ENCODE measurements at regions not wholly inside any gene's neighbourhood (a gene's known extent, or its start where the extent isn't known, plus 50 kb on each side); places are given as distances from the start of the nearest gene placed in this dataset.
A peak's percentile ranks its signal among the peaks of the same experiment; 100 is the strongest.
"Not testable (repeated sequence)": the region's sequence is repeated elsewhere in the genome, so short reads cannot be mapped to it uniquely, and the experiment has no call there.

DNA sequence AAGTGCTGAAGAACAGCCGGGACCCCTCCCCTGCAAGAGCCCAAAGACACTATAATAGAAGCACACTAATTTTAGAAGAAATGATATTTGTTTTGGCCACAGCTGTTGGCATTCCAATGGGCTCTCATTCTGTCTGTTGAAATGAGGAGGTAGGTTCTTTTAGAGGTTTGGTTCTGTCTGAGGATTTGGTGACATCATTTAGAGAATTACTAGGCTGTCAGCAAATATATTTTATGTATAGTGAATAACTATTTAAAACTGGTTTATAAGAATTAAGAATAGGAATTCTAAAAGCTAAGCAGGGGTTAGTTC, 200.7 kb upstream of the SLC38A2 start:
- peak; percentile 66 for DNase-seq (ENCODE audit: low read depth)

DNA sequence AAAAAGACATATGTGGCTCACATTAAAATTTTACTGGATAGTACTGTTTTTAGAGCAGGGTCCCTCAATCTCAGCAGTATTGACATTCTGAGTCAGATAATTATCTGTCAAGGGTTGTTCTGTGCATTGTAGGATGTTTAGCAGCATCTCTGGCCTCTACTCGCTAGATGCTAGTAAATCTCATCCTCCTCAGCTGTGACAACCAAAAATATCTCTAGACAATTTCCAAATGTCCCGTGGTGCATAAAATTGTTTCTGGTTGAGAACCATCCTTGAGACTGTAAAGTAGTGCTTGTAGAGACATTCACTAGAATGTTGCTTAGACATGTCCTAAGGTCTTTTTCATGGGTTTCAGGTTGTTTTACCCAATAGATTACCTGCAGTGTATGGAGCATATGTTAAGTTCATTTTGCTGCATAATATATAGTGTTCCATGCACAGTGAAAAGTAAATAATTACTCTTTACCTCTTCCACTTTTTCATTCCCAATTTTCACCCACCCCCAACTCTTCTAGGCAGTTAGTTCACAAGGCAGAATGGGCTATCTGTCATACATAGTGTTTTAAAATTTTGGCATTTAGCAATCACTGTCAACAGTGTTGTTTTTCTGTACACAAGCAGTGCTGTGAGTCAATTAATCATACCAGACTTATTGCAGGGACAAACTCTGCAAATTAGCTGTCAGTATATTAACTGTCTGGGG, 200.2 kb upstream of the SLC38A2 start:
- DNase-seq (ENCODE audit: low read depth), result peak; percentile 52

GRCh38 chr12:46571608-46572007, 199.0 kb upstream of the SLC38A2 start:
- no peak for DNase-seq (ENCODE audit: low read depth)

DNA sequence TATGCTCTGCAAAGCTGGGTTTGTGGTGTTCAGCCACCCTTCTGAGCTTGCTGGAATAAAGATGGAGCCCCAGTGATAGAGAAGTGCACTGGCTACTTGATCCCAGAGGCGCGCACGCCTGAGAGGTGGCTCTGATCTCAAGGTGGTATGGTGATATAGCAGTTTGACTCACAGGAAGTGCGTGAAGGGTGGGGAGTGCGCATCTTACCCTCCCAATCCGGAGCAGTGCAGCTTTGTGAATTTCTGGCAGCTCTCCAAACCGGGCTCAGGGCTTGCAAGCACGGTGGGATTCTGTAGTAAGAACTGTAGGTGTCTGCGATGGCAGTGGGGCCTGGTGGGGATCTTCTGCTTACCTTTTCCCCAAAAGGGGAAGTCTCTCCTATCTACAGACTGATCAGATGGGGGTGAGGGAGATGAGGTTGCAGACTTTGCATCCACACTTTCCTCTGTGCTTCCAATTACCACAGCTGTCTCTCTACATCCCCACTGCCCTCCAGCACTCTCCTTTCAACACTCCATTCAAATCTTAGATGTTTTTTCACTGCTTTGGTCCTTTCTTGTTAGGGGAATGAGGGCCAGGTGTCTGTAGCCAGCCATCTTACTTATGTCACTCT, 197.4 kb upstream of the SLC38A2 start:
- DNase-seq (ENCODE audit: low read depth), result no peak

DNA sequence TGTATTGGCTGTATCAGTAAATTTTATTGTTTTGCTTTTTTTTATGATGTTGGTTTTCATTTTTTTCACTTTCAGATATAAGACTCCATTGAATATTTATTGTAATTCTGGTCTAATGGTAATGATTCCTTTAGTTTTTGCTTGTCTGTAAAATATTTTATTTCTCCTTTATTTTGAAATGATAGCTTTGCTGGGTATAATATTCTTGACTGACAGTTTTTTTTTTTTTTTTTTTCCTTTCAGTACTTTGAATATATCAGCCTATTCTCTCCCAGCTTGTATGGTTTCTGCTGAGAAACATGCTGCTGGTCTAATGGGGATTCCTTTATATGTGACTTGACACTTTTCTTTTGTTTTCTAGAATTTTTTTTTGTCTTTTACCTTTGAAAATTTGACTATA, 195.1 kb upstream of the SLC38A2 start:
- no peak for DNase-seq (ENCODE audit: low read depth)

- DNase-seq (ENCODE audit: low read depth), result peak; percentile 75
Measured at GRCh38 chr12:46562625-46563225, 190.2 kb upstream of the SLC38A2 start.

- DNase-seq (ENCODE audit: low read depth), result not testable (repeated sequence)
Measured at GRCh38 chr12:46561769-46562624, 189.4 kb upstream of the SLC38A2 start.

- no peak for DNase-seq (ENCODE audit: low read depth)
Measured at GRCh38 chr12:46560874-46561273, 188.3 kb upstream of the SLC38A2 start.

GRCh38 chr12:46560089-46560488, 187.5 kb upstream of the SLC38A2 start:
- DNase-seq (ENCODE audit: low read depth), result no peak

DNA sequence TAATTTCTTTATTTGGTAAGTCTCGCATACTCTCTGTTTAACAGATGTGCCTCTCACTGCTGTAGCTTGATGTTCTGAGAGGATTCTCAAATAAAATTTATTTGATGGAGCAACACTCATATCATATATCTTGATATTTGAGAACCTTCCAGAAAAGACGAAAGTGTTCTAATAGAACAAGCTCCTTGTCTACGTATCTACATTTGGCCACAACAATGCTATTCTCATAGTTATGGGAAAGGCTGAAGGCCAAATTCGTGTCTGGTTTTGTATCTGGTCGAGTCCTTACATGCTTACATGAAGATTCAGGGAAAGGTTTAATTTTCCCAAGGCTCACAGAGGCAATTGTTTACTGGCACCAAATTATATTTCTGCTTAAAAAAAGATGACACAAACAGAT, 186.7 kb upstream of the SLC38A2 start:
- DNase-seq (ENCODE audit: low read depth), result peak; percentile 85

DNA sequence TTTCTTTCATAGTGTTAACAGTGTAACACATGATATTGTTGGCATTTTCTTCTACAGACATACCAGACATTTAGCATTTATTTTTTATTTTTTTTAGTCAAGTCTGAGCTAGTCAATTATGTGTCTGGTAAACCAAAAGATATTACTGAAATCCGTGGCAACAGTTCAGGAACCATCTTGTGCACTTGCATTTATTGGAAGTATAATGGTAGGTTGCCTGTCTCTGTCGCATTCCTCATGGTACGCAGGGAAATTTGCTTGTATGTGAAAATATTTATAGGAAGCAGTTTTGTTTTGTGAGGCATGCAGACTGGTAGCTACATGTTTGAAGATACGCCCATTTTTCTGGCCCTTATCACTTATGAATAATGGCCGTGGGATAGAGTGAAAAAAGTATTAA, 186.1 kb upstream of the SLC38A2 start:
- no peak for DNase-seq (ENCODE audit: low read depth)

DNA sequence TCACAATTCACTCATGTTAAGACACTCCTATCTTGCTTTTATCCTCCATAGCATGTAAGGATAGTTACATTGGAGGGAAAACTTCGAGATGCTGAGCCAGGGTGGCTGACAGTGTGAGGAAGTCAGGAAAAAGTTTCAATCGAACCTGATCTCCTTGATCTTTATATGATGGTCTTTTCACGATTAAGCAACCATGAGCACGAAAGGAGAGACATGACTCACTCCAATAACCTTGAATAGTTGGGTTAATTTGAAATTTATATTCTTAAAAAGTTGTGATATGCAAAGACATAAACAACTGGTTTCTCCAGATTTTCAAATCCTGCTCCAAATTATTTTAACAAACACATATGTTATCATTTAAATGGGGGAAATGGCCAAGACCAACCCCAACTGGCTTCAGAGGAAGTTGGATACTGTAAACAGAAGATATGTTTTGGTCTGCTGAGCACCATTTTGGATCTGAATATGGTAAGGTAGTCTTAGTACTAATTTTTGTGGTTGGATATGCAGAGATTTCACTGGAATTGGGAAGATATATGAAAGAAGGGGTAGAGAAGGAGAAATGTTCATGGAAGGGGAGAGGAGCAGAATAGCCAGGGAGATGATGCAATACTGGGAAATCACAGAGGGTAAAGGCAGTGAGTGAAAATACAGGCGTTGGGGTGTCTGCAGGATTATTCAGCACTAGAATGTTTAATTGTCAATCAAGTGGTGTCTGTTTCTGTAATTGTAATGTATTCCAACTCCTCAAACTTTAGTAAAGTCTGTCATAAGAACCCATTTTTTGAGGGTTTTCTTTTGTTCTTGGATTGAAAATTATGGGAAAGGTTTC, 185.2 kb upstream of the SLC38A2 start:
- no peak for DNase-seq (ENCODE audit: low read depth)

DNA sequence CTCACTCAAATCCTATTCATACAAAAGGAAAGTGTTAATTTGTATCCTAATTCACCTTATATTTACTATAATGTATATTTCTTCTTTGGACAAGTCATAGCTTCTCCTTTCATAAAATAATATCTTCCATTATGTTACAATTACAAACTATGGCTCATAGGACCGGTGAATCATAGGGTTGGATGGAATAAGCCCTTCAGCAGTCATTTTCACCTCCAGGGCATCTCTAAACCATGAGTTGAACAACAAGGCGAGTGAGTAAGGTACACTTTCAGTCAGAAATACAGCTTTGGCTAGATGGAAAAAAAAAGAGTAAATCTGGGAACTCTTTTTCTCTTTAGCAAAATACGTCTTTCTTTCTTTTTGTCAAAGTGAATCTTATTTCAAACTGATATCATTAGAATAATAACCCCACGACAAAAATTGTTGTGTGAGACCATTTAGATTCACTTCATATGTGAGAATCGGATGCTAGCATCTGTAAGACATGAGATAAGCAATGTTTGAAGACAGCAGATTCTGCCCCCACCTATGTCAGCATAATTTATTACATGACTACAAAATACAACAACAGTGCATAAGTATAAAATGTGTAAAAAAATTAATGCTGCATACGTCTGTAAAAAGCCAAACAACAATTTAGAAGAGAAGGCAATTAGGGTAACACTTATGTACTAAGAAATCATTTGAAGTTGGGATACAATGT, 184.4 kb upstream of the SLC38A2 start:
- DNase-seq (ENCODE audit: low read depth), result peak; percentile 46

DNA sequence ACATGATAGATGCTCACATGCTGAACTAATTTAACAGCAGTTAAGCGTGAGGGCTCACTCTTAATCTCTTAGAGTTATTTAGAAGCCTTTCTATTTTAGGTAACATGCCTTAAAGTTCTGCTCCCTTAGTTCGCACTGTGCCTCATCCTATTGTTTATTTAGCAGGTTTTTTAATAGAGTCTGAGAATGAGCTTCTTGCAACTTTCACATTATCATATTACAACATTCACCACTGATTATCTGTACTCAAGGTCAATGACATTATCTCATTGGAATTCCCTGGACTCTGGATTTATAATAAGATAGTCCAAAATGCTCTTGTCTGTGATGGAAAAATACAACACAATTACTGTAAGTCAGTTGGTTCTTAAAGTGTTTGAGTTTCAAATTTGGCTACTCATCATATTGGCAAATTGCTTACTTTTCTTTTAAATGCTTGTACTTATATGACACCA, 183.6 kb upstream of the SLC38A2 start:
- DNase-seq (ENCODE audit: low read depth), result peak; percentile 95

DNA sequence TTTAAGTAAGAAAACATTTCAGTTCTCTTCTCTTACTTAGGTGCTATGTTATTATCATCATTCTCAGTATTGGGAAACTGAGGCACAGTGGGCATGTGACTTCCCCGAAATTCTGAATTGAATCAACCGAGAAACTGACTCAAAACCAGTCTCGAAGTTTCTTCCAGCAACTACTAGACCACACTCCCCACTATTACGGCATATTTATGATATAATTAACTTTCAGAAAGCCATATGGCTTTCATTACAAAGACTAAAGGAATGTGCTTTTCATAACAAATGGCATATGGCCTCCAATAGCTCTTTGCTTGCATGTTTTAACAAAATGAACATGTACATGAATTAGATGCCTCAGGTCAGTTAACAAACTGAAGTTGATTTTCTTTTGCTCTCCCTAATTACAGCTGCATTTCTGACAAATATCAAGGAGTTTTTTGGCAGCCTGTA, 182.9 kb upstream of the SLC38A2 start:
- DNase-seq (ENCODE audit: low read depth), result peak; percentile 53

DNA sequence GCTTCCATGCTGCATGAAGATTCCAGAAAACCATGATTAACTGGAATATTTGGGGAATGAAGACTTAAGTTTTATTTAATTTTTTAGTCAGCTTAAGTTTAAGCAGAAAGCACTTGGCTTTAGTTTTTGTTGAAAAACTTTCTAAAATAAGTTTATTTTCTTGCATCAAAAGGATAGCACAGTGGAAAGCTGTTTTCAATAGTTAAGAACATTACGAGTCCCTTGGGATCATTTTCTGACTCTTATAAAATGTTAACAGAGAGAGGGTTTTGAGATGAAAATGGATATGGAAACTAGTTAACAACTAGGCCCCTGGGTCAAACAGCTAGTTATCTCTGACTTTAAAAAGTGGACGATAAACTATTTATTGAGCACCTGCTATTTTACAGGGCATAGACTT, 181.9 kb upstream of the SLC38A2 start:
- DNase-seq (ENCODE audit: low read depth), result peak; percentile 35

DNA sequence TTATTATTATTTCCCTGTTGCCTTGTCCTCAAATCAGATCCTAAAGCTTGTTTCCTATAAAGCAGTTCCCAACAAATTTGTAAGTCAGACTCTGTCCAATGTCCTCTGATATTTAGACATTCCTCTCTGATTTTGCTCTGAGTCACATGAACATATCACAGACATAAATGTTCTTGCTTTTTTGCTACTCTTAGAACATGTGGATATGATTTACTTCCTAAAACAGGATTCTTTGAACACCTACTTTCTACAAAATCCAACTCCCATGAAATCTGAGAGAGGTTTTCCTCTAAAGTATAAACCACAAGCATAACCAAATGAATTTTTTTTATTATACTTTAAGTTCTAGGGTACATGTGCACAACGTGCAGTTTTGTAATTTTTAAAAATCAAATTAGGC, 181.3 kb upstream of the SLC38A2 start:
- no peak for DNase-seq (ENCODE audit: low read depth)

DNA sequence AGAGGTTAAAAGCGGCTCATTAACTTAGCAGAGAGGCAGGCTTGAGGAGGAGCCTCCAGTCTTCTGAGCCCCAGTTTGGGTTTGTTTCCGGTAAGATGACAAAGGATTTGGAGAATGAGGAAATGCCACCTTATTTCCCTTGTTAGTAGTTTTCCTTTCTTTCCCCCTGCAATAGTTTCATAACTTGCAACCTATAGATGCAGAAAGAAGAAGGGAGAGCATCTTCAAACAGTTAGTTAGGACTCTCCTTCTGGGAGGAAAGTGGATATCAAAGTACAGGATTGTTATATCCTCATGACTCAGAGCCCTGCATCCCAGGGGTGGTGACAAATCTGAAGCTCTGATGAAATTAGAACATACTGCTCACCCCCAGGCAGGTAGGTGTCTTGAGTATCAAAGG, 180.7 kb upstream of the SLC38A2 start:
- DNase-seq (ENCODE audit: low read depth), result peak; percentile 60

- no peak for DNase-seq (ENCODE audit: low read depth)
Measured at GRCh38 chr12:46550266-46550879, 177.8 kb upstream of the SLC38A2 start.
